Frontal cortex (tissue), 3 donors: ENCODE measurements at regions not wholly inside any gene's neighbourhood (a gene's known extent, or its start where the extent isn't known, plus 50 kb on each side); places are given as distances from the start of the nearest gene placed in this dataset.
A peak's percentile ranks its signal among the peaks of the same experiment; 100 is the strongest.

ENCODE experiments used
- DNase-seq, 2 donors: peaks; one replicate each; pipeline ENCODE4 v3.0.0; 2012; ENCODE audit warnings: low spot score in 2 of 2
- FAIRE-seq: peaks from 2 replicates; lab custom pipeline; 2012; peaks lifted over from hg19 to GRCh38; lab: Jason Lieb, UNC
- donor health status: control.
- donor health status: control.
- donor health status: control.

GRCh38 chr15:92565351-92566125, 90.0 kb downstream of the FAM174B start:
- FAIRE-seq (no peak), DNase-seq (no peak)

- FAIRE-seq (no peak), DNase-seq (no peak)
These were observed 93.8 kb downstream of the FAM174B start for GRCh38 chr15:92561754-92562153.

GRCh38 chr15:92553317-92553716, 102.3 kb downstream of the FAM174B start:
- DNase-seq (no peak), FAIRE-seq (no peak)

GRCh38 chr15:92545996-92546395, 109.6 kb downstream of the FAM174B start:
- FAIRE-seq, result no peak

GRCh38 chr15:92541291-92542200, 114.0 kb downstream of the FAM174B start:
- no peak for FAIRE-seq
- DNase-seq, result no peak

More at GRCh38 chr15:92545996-92546395, 109.6 kb downstream of the FAM174B start:
- DNase-seq, result no peak

GRCh38 chr15:92538115-92538514, 117.5 kb downstream of the FAM174B start:
- no peak for FAIRE-seq
- DNase-seq, result no peak

GRCh38 chr15:92533298-92533697, 122.3 kb downstream of the FAM174B start:
- FAIRE-seq (no peak), DNase-seq (no peak)

GRCh38 chr15:92531406-92531805, 124.2 kb downstream of the FAM174B start:
- no peak for DNase-seq
- FAIRE-seq, result no peak

- DNase-seq (no peak), FAIRE-seq (no peak)
These were observed 126.8 kb downstream of the FAM174B start for GRCh38 chr15:92528736-92529135.

- no peak for DNase-seq
- no peak for FAIRE-seq
These were observed 128.4 kb downstream of the FAM174B start for GRCh38 chr15:92527197-92527596.

- DNase-seq, result no peak
- no peak for FAIRE-seq
These were observed 129.8 kb downstream of the FAM174B start for GRCh38 chr15:92525758-92526245.

GRCh38 chr15:92524874-92525565, 130.6 kb downstream of the FAM174B start:
- FAIRE-seq (no peak), DNase-seq (no peak)

GRCh38 chr15:92524161-92524560, 130.5 kb downstream of the ST8SIA2 start:
- FAIRE-seq (no peak), DNase-seq (no peak)

- FAIRE-seq, result no peak
These were observed 129.5 kb downstream of the ST8SIA2 start for GRCh38 chr15:92523176-92523575.

GRCh38 chr15:92521624-92522008, 127.9 kb downstream of the ST8SIA2 start:
- FAIRE-seq, result no peak
- peak; percentile 18 to 70 for DNase-seq

More at GRCh38 chr15:92523176-92523575, 129.5 kb downstream of the ST8SIA2 start:
- no peak for DNase-seq

- FAIRE-seq (no peak), DNase-seq (no peak)
These were observed 127.4 kb downstream of the ST8SIA2 start for GRCh38 chr15:92520914-92521623.

- FAIRE-seq (no peak), DNase-seq (no peak)
These were observed 126.0 kb downstream of the ST8SIA2 start for GRCh38 chr15:92519709-92520108.
